Neutrophil (primary cell): ENCODE measurements at regions not wholly inside any gene's neighbourhood (a gene's known extent, or its start where the extent isn't known, plus 50 kb on each side); places are given as distances from the start of the nearest gene placed in this dataset.

ENCODE experiments used
- H3K27ac ChIP-seq: fragments of 200-600 bp; sonication (generic); 2 replicates; pipeline ENCODE4 v1.5.1; 2016; ENCODE audit warnings: mild to moderate bottlenecking, moderate library complexity
- H3K27me3 ChIP-seq: fragments of 200-600 bp; sonication (generic); 2 replicates; pipeline ENCODE4 v1.6.0; 2016; ENCODE audit warnings: mild to moderate bottlenecking
- H3K36me3 ChIP-seq: fragments of 200-600 bp; sonication (generic); 2 replicates; pipeline ENCODE4 v1.5.1; 2017
- H3K4me1 ChIP-seq, 2 experiments: fragments of 200-600 bp in 1 of 2; sonication (generic) in 1 of 2; 1 replicate in 1 of 2; 2 replicates in 1 of 2; pipeline versions ENCODE4 v1.5.1 to v1.6.1; 2013 to 2016; ENCODE audit warnings: low read depth in 1 of 2, low read length in 1 of 2, mild to moderate bottlenecking in 1 of 2, moderate library complexity in 1 of 2; ENCODE audit not compliant: control insufficient read depth in 1 of 2, insufficient read depth in 1 of 2
- H3K4me3 ChIP-seq, 2 experiments: fragments of 200-600 bp in 1 of 2; sonication (generic) in 1 of 2; 1 replicate in 1 of 2; 2 replicates in 1 of 2; pipeline ENCODE4 v1.5.1; 2013 to 2016; ENCODE audit warnings: low read depth in 1 of 2, low read length in 1 of 2, mild to moderate bottlenecking in 1 of 2, moderate library complexity in 1 of 2
- H3K9me3 ChIP-seq: fragments of 200-600 bp; sonication (generic); 2 replicates; pipeline ENCODE4 v1.5.1; 2016
- CTCF ChIP-seq: fragments of 200-600 bp; sonication (generic); IDR thresholded peaks from 2 replicates; pipeline ENCODE4 v1.5.1; 2016; ENCODE audit warnings: antibody characterized with exemption

GRCh38 chr22:48427731-48428211, 1399.9 kb downstream of the BRD1 start:
- TF ChIP-seq CTCF = no peak
- no peaks in the 10 kb centered on the region for H3K4me1 ChIP-seq

GRCh38 chr22:48426466-48427380, 1401.0 kb downstream of the BRD1 start:
- Histone ChIP-seq H3K27ac (no peak overlapping the region), H3K9me3 (no peaks in the 10 kb centered on the region), H3K36me3 (no peaks in the 10 kb centered on the region), H3K4me1 (no peaks in the 10 kb centered on the region), H3K27me3 (no peaks in the 10 kb centered on the region), H3K4me3 (no peak overlapping the region)
- no peak for TF ChIP-seq CTCF

More at GRCh38 chr22:48427731-48428211, 1399.9 kb downstream of the BRD1 start:
- Histone ChIP-seq H3K36me3 (no peaks in the 10 kb centered on the region), H3K27ac (no peak overlapping the region), H3K4me3 (no peak overlapping the region), H3K27me3 (no peaks in the 10 kb centered on the region), H3K9me3 (no peaks in the 10 kb centered on the region)

DNA sequence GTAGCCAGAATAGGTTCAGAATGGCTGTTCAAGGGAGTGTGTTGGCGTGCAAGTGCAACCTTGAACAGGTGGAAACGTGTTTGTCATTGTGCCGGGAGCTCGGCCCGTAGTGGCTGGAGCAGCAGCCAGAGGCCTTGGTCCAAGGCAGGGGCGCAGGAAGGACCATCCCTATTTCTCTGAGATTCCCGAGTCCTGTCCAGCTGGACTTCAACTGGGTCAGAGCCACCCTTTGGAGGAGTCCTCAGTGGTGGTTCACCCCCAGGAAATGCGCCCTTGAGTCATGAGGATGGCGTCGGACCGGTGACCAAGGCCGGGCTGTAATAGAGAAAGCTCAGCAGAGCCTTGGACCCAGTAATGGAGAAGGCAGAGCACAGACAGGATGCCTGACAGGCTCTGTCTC, 1402.0 kb downstream of the BRD1 start:
- Histone ChIP-seq H3K9me3 (no peaks in the 10 kb centered on the region), H3K4me1 (no peaks in the 10 kb centered on the region), H3K27ac (no peak overlapping the region), H3K27me3 (no peaks in the 10 kb centered on the region), H3K4me3 (no peak overlapping the region), H3K36me3 (no peaks in the 10 kb centered on the region)
- TF ChIP-seq CTCF = no peak

DNA sequence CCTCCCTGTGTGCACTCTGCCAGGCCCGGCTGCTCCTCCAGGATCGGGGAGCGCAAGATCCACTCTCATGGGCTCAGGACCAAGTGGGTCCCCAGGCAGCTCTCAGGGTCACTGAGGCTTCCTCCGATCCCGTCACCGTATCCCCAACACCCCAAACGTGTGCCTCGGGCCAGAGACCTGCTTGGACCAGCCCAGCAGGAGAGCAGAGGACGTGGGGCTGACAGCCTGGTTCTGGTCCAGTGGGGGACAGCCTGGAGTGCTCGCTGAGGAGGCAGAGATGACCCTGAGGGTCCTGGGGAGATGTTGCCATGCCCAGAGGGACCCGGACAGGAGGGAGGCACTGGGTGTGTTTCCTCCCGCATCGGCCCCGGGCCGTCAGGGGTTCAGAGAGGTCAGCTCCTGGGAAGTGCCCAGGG, 1402.6 kb downstream of the BRD1 start:
- no peak for TF ChIP-seq CTCF
- H3K4me3 ChIP-seq = no peak overlapping the region
- H3K27ac ChIP-seq = no peak overlapping the region
- no peaks in the 10 kb centered on the region for H3K4me1 ChIP-seq
- H3K27me3 ChIP-seq = no peaks in the 10 kb centered on the region
- no peaks in the 10 kb centered on the region for H3K36me3 ChIP-seq
- no peaks in the 10 kb centered on the region for H3K9me3 ChIP-seq

- Histone ChIP-seq H3K4me3 (no peak overlapping the region), H3K27ac (no peak overlapping the region), H3K27me3 (no peaks in the 10 kb centered on the region), H3K9me3 (no peaks in the 10 kb centered on the region), H3K4me1 (no peaks in the 10 kb centered on the region), H3K36me3 (no peaks in the 10 kb centered on the region)
- TF ChIP-seq CTCF = no peak
These were observed 1403.0 kb downstream of the BRD1 start for GRCh38 chr22:48424661-48425060.
